ENCODE measurements at regions not wholly inside any gene's neighbourhood (a gene's known extent, or its start where the extent isn't known, plus 50 kb on each side); places are given as distances from the start of the nearest gene placed in this dataset.

GRCh38 chr12:91507754-91508153 lies 325.1 kb upstream of the DCN start:
- TF ChIP-seq CTCF (IDR thresholded peaks at IDR 0.05): no peak
- no peak for TF ChIP-seq TCF7L2 (IDR thresholded peaks at IDR 0.05; ENCODE audit: low read depth, low read length)
- TF ChIP-seq REST (IDR thresholded peaks at IDR 0.05; ENCODE audit: insufficient read depth in 1 of 2, low read depth in 2 of 2, low read length in 1 of 2): no peak
- no peak for TF ChIP-seq POLR2AphosphoS5 (IDR thresholded peaks at IDR 0.05; ENCODE audit: low read depth, low read length)
